GM23338 (cell line): ENCODE measurements at regions not wholly inside any gene's neighbourhood (a gene's known extent, or its start where the extent isn't known, plus 50 kb on each side); places are given as distances from the start of the nearest gene placed in this dataset.
A peak's percentile ranks its signal among the peaks of the same experiment; 100 is the strongest.
"Not testable (repeated sequence)": the region's sequence is repeated elsewhere in the genome, so short reads cannot be mapped to it uniquely, and the experiment has no call there.

Experiments used
- ATAC-seq: fragments of 200-7000 bp; cut with Tn5 transposase; 3 replicates; pipeline ENCODE4 v1.9.1; 2020
- DNase-seq: peaks from one replicate; pipeline ENCODE4 v3.0.0-alpha.2; 2015; ENCODE audit warnings: low spot score
- H2AFZ ChIP-seq: fragments of 200-600 bp; sonication (generic); 2 replicates; pipeline ENCODE4 v1.8.0; 2016; ENCODE audit warnings: antibody characterized with exemption, mild to moderate bottlenecking, moderate library complexity
- H3F3A ChIP-seq: fragments of 200-600 bp; sonication (generic); replicated peaks from 2 replicates; pipeline ENCODE4 v1.8.0; 2017; ENCODE audit warnings: antibody characterized with exemption, mixed run types, low read depth
- H3K27ac ChIP-seq: fragments of 200-600 bp; sonication (generic); 2 replicates; pipeline ENCODE4 v1.6.1; 2016; ENCODE audit warnings: low read depth
- H3K27me3 ChIP-seq: fragments of 200-600 bp; sonication (generic); 2 replicates; pipeline ENCODE4 v1.8.0; 2016; ENCODE audit warnings: mild to moderate bottlenecking, mixed run types, moderate library complexity; ENCODE audit not compliant: insufficient read depth
- H3K36me3 ChIP-seq: fragments of 200-600 bp; sonication (generic); 2 replicates; pipeline ENCODE4 v1.8.0; 2016; ENCODE audit warnings: mild to moderate bottlenecking; ENCODE audit not compliant: insufficient read depth
- H3K4me1 ChIP-seq: fragments of 200-600 bp; sonication (generic); 2 replicates; pipeline ENCODE4 v1.8.0; 2016; ENCODE audit warnings: mild to moderate bottlenecking, moderate library complexity; ENCODE audit not compliant: insufficient read depth
- H3K4me2 ChIP-seq: fragments of 200-600 bp; sonication (generic); 2 replicates; pipeline ENCODE4 v1.7.1; 2017; ENCODE audit warnings: mixed run types
- H3K4me3 ChIP-seq: fragments of 200-600 bp; sonication (generic); 2 replicates; pipeline ENCODE4 v1.6.1; 2016; ENCODE audit warnings: mixed run types
- H3K79me2 ChIP-seq: fragments of 200-600 bp; sonication (generic); replicated peaks from 2 replicates; pipeline ENCODE4 v1.8.0; 2017; ENCODE audit warnings: mild to moderate bottlenecking; ENCODE audit not compliant: insufficient read depth
- H3K9me2 ChIP-seq: fragments of 200-600 bp; sonication (generic); 2 replicates; pipeline ENCODE4 v1.8.0; 2017; ENCODE audit not compliant: insufficient read depth
- H4K20me1 ChIP-seq: fragments of 200-600 bp; sonication (generic); replicated peaks from 2 replicates; pipeline ENCODE4 v1.8.0; 2017; ENCODE audit warnings: mild to moderate bottlenecking; ENCODE audit not compliant: insufficient read depth
- H3K27ac Mint-ChIP-seq: 2 replicates; pipeline ENCODE4 v1.8.0; 2020; ENCODE audit warnings: inconsistent platforms, mild to moderate bottlenecking, moderate library complexity, mixed read lengths
- H3K27me3 Mint-ChIP-seq: 3 replicates; pipeline ENCODE4 v1.8.0; 2022; ENCODE audit warnings: low read depth, mild to moderate bottlenecking, moderate library complexity, mixed read lengths, inconsistent platforms; ENCODE audit not compliant: insufficient read depth, poor library complexity
- H3K36me3 Mint-ChIP-seq: 3 replicates; pipeline ENCODE4 v1.8.0; 2021; ENCODE audit warnings: low read depth, mild to moderate bottlenecking, inconsistent platforms, moderate library complexity, mixed read lengths
- H3K4me1 Mint-ChIP-seq: 3 replicates; pipeline ENCODE4 v1.8.0; 2020; ENCODE audit warnings: mild to moderate bottlenecking, inconsistent platforms, mixed read lengths
- H3K4me3 Mint-ChIP-seq: 3 replicates; pipeline ENCODE4 v1.8.0; 2021; ENCODE audit warnings: moderate library complexity, mild to moderate bottlenecking, inconsistent platforms, mixed read lengths
- H3K9me3 Mint-ChIP-seq: 3 replicates; pipeline ENCODE4 v1.8.0; 2020; ENCODE audit warnings: moderate library complexity, mild to moderate bottlenecking, inconsistent platforms, mixed read lengths

DNA sequence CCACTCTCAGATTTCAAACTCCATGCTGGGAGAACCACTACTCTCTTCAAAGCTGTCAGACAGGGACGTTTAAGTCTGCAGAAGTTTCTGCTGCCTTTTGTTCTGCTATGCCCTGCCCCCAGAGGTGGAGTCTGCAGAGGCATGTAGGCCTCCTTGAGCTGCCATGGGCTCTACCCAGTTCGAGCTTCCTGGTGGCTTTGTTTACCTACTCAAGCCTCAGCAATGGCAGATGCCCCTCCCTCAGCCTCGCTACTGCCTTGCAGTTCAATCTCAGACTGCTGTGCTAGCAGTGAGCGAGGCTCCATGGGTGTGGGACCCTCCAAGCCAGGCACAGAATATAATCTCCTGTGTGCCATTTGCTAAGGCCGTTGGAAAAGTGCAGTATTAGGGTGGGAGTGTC, 51.4 kb upstream of the FAM13C start:
- H3F3A ChIP-seq, H3K27ac ChIP-seq, H4K20me1 ChIP-seq, H3K27me3 Mint-ChIP-seq, H3K36me3 ChIP-seq, H3K9me2 ChIP-seq, H3K27me3 ChIP-seq, H3K4me3 Mint-ChIP-seq, H3K36me3 Mint-ChIP-seq, H3K4me1 ChIP-seq, ATAC-seq, H3K4me2 ChIP-seq, H3K4me1 Mint-ChIP-seq, H3K79me2 ChIP-seq, H3K4me3 ChIP-seq, DNase-seq, H3K27ac Mint-ChIP-seq: not testable (repeated sequence)
- H2AFZ ChIP-seq, result peak overlapping the region; percentile 59; the same call in 1 of the 2 replicates
- H3K9me3 Mint-ChIP-seq, result peaks cover 14% of the 10 kb centered on the region
